Lung (tissue), 11 donors: ENCODE measurements at regions not wholly inside any gene's neighbourhood (a gene's known extent, or its start where the extent isn't known, plus 50 kb on each side); places are given as distances from the start of the nearest gene placed in this dataset.

Experiments used
- ATAC-seq: fragments of 200-7000 bp; cut with Tn5 transposase; one replicate; pipeline ENCODE4 v1.9.1; 2020; ENCODE audit warnings: moderate number of reproducible peaks; ENCODE audit not compliant: insufficient read depth, low FRiP score
- DNase-seq, 3 donors: peaks; one replicate each; pipeline ENCODE4 v3.0.0-alpha.2; 2013 to 2017
- H3K27ac ChIP-seq, 2 donors: one replicate each; pipeline ENCODE4 v1.5.1; 2013; ENCODE audit warnings: mild to moderate bottlenecking in 2 of 2, moderate library complexity in 2 of 2, control low read depth in 1 of 2, inconsistent platforms in 1 of 2, low read depth in 1 of 2, low read length in 1 of 2
- H3K27me3 ChIP-seq, 3 donors: one replicate each; pipeline ENCODE4 v1.5.1; 2013; ENCODE audit warnings: low read length in 2 of 3; ENCODE audit not compliant: control insufficient read depth in 3 of 3, insufficient read depth in 3 of 3
- H3K36me3 ChIP-seq, 4 donors: one replicate each; pipeline ENCODE4 v1.5.1; 2013; ENCODE audit warnings: low read length in 4 of 4, mild to moderate bottlenecking in 1 of 4, moderate library complexity in 1 of 4; ENCODE audit not compliant: control insufficient read depth in 4 of 4, insufficient read depth in 4 of 4
- H3K4me1 ChIP-seq, 5 donors: one replicate each; pipeline ENCODE4 v1.5.1; 2013; ENCODE audit warnings: low read length in 5 of 5, mild to moderate bottlenecking in 2 of 5, moderate library complexity in 1 of 5; ENCODE audit not compliant: control insufficient read depth in 5 of 5, insufficient read depth in 5 of 5
- H3K4me3 ChIP-seq: one replicate; pipeline ENCODE4 v1.5.1; 2013; ENCODE audit warnings: mild to moderate bottlenecking, control low read depth, moderate library complexity
- H3K9ac ChIP-seq, 2 donors: one replicate each; pipeline ENCODE4 v1.5.1; 2013; ENCODE audit warnings: low read length in 2 of 2, control low read depth in 1 of 2; ENCODE audit not compliant: insufficient read depth in 1 of 2
- H3K9me3 ChIP-seq, 4 donors: one replicate each; pipeline ENCODE4 v1.5.1; 2013; ENCODE audit warnings: low read length in 3 of 4, mild to moderate bottlenecking in 1 of 4, moderate library complexity in 1 of 4; ENCODE audit not compliant: control insufficient read depth in 4 of 4, insufficient read depth in 3 of 4
- CTCF ChIP-seq: IDR thresholded peaks from 2 replicates; pipeline ENCODE4 v1.5.1; 2012; ENCODE audit warnings: mild to moderate bottlenecking; ENCODE audit errors: control extremely low read depth, extremely low read depth
- WGBS, 2 donors: extraction: QIAGEN DNeasy Blood & Tissue Kit; methylation state at CpG; one replicate each; pipeline ENCODE4 v1.1.7; 2013; 5-methylcytosine and 5-hydroxymethylcytosine counted together
- donor health status: control.
- donor health status: control.
- donor health status: Bipolar disorder and iron deficiency.
- donor health status: healthy.
- donor health status: DM: yes; HTN: yes; CAD: no.

DNA sequence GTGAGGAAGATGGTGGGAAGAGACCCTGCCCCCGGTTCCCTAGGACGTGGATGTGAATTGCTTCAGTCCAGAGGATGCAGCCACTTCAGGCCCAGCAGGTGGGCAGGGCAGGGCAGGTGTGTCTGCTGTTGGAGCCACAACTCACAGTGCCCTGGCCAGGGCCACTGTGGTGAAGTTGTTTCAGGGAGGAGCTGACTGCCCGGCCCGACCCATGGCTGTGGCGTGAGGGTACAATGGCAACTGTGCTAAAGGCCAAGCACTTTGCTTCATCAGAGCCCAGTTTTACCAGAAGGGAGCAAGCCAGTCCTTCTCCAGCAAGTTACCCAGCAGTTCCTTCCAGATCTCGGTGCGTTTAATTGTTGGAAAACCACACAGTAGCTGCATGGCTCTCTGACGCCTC, 1174.4 kb downstream of the BRD1 start:
- no peaks in the 10 kb centered on the region for H3K27me3 ChIP-seq
- no peak for DNase-seq
- H3K9me3 ChIP-seq, result no peaks in the 10 kb centered on the region
- WGBS, 2 donors, result 88 to 91% methylated on average over 8 of the region's 8 CpGs
- no peaks in the 10 kb centered on the region for H3K4me1 ChIP-seq
- H3K27ac ChIP-seq, result no peak overlapping the region
- ATAC-seq, result no peak
- no peak overlapping the region for H3K9ac ChIP-seq
- H3K4me3 ChIP-seq, result no peak overlapping the region
- TF ChIP-seq CTCF, result no peak
- no peaks in the 10 kb centered on the region for H3K36me3 ChIP-seq

GRCh38 chr22:48652796-48653195, 1174.9 kb downstream of the BRD1 start:
- no peak overlapping the region for H3K27ac ChIP-seq
- TF ChIP-seq CTCF, result no peak
- no peaks in the 10 kb centered on the region for H3K9me3 ChIP-seq
- H3K4me3 ChIP-seq, result no peak overlapping the region
- H3K4me1 ChIP-seq, result no peaks in the 10 kb centered on the region
- ATAC-seq (no peak), DNase-seq (no peak)
- WGBS, 2 donors, result 82 to 96% methylated on average over 16 of the region's 16 CpGs
- no peak overlapping the region for H3K9ac ChIP-seq
- no peaks in the 10 kb centered on the region for H3K36me3 ChIP-seq
- no peaks in the 10 kb centered on the region for H3K27me3 ChIP-seq

DNA sequence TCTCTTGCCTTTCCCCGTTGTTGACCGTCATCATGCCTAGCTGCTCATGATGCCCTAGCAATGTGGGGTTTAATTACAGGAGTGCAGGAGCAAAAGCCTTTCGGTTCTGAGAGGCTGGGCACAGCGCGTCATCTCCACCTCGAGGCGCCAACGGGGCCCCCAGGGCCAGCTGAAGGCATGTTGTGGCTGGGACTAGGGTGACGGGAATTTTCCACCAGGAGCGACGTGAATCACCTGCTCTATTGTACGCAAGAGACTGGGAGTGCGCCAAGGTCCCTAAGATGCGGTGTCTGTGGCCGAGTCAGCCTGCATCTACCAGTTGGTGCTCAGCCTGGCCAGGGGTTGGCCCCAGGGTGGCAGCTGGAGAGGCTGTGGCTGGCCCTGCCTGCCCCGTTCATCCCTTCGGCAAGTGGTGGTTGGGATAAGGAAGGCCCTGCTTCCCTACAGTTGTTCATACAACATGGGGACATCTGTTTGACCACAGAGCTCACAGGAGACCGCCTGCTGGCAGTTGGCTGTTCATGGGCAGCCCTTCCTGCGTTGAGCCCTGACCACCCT, 1175.6 kb downstream of the BRD1 start:
- no peak for TF ChIP-seq CTCF
- DNase-seq (no peak), ATAC-seq (no peak)
- no peaks in the 10 kb centered on the region for H3K4me1 ChIP-seq
- no peaks in the 10 kb centered on the region for H3K36me3 ChIP-seq
- no peak overlapping the region for H3K9ac ChIP-seq
- 92% methylated on average over 19 of the region's 19 CpGs for WGBS, 2 donors
- no peaks in the 10 kb centered on the region for H3K9me3 ChIP-seq
- H3K27me3 ChIP-seq, result no peaks in the 10 kb centered on the region
- H3K27ac ChIP-seq, result no peak overlapping the region
- no peak overlapping the region for H3K4me3 ChIP-seq
